GM18499 (cell line): ENCODE measurements at regions not wholly inside any gene's neighbourhood (a gene's known extent, or its start where the extent isn't known, plus 50 kb on each side); places are given as distances from the start of the nearest gene placed in this dataset.

Experiments used
- ATAC-seq: cut with Tn5 transposase; IDR thresholded peaks from one replicate; pipeline ENCODE4 v1.9.1; 2021; ENCODE audit warnings: moderate number of reproducible peaks; ENCODE audit not compliant: insufficient read depth, unreplicated experiment

- ATAC-seq = no peak
Observed at GRCh38 chr2:118363604-118364003, 275.3 kb downstream of the INSIG2 start.

- ATAC-seq = no peak
Observed at GRCh38 chr2:118356051-118356450, 267.8 kb downstream of the INSIG2 start.

DNA sequence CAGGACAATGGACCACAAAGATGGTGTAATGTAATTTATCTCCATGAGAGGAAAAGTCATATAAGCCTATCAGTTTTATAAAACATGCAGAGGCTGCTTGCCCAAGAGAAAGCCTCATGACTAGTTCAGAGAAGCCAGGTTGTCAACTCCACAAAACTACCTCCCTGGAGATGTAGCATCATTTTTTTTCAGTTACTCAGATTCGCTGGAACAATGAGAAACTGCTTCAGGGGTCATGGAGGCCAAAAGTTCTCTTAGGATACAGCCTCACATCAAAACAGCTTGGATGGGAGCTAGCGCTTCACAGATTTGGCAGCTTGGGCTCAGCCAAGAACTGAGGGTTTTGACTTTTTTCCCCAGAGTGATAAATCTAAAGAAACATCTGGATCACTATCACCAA lies 263.5 kb downstream of the INSIG2 start:
- no peak for ATAC-seq

GRCh38 chr2:118350621-118351020 lies 262.4 kb downstream of the INSIG2 start:
- no peak for ATAC-seq

GRCh38 chr2:118349365-118349764 lies 261.1 kb downstream of the INSIG2 start:
- no peak for ATAC-seq

DNA sequence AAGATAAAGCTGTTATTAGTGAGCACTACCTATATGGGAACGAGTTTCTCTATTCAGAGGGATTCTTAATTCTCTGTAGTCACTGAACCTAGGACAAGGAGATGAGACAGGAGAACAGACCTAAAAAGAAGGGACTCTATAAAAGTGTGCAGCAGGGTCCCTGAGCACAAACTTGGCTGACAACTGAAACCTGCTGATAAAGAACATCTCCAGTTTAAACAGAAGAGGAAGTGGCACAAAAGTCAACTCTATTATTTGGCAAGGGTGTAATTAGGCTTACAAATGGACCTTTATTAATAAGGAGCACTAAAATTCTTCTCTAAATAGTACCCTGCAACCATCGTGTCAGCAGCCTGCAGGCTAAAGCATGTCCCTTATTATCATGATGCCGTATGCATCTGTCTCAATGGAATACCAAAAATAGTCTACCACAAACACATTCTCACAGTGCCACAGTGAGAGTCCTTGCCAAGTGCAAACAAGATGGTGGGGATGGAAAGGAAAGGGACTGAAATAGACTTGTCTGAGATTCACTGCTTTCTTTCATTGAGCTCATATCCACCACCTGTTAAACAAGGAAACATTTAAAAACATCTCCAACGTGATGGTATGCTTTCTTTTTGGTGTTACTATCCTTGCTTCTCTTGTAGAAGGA lies 260.2 kb downstream of the INSIG2 start:
- ATAC-seq = no peak

DNA sequence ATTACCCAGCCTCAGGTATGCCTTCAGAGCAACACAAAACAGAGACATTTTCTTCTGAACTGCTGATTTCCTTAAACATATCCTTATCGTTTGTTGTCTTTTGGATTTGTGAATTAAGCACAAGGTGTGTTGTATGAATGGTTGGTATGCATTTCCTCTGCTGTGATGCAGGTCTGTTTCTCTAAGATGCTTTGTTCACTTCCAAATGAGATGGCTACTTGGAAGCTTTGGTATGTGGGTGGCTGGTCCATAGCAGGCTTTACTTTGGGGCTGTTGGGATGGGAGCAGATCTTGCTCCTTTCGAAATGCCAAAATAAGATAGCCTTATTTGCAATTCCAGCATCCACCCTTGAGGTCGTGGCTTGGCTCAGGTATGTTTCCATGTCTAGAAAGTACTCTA lies 257.2 kb downstream of the INSIG2 start:
- no peak for ATAC-seq

- no peak for ATAC-seq
Observed at GRCh38 chr2:118340103-118340502, 251.8 kb downstream of the INSIG2 start.

DNA sequence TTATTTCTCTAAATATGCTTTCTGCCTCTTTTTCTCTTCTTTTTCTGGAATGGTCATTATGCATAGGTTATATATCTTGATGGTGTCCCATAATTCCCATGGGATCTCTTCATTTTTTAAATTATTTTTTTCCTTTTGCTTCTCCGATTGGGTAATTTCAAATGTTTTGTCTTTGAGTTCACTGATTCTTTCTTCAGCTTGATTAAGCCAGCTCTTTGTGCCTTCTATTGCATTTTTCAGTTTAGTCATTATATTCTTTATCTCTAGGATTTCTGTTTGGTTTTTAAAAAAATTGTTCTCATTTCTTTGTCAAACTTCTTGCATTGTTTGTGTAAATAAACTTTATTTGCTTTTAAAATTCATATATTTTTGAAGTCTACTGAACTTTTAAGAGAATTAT lies 251.1 kb downstream of the INSIG2 start:
- ATAC-seq = no peak

DNA sequence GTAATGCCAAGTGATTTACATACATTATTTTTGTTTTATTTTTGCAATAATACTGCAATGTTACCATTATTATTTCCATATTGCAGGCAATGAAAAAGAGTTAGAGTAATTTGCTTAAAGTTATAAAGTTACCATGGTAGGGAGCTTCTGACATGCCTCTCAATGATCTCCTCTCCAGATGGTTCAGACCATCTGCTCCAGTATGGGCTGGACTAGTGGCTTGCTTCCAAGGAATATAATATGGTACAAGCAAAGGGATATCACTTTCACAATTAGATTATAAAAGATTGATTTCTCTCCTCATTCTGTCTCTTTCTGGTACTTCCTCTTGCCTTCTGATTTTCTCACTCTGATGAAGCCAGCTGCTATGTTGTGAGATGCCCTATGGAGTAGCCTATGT lies 245.4 kb downstream of the INSIG2 start:
- no peak for ATAC-seq

- ATAC-seq = no peak
Observed at GRCh38 chr2:118325321-118325955, 237.2 kb downstream of the INSIG2 start.

DNA sequence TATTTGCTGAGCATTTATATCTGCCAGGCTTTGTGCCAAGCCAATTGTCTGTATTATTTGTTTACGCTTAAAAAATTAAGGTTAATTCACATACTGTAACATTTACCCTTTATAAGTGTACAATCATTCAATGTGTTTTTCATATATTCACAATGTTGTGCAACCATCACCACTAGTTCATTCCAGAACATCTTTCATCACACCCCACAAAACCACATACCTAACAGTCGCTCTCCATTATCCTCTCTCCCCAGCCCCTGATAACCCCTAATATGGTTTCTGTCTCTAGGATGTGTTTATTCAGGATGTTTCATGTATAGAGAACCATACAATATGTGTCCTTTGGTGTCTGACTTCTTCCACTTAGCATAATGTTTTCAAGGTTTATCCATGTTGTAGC lies 234.1 kb downstream of the INSIG2 start:
- no peak for ATAC-seq

DNA sequence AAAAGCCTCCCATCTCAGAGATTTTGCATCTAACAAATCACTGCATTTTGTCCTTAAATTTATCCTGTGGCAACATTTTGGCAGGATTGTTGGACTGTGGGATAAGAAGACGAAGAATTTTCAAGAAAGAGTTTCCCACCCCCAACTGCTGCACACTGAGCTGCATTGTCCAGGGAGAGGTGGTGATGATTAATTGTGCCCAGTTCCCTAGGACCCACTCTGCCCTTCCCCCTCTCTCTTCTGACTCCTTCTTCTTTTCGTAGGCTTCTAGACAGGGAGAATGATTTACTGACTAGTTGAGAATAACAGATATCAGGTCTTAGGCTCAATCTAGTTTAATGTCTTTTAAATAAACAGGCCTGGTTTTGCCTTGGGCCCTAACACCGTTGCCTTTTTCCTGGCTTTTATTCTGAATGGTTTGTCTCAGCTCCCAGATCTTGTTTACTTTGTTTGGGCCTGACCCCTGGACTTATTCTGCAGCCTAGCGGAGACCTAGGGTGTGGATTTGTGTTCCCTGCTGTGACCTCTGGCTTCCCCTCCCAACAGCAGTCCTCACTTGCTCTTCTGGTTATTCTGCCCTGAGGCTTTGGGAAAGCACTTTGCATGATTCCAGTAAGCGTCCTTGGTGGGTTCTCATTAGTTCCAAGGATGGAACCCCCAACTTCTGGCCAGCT lies 233.3 kb downstream of the INSIG2 start:
- no peak for ATAC-seq

DNA sequence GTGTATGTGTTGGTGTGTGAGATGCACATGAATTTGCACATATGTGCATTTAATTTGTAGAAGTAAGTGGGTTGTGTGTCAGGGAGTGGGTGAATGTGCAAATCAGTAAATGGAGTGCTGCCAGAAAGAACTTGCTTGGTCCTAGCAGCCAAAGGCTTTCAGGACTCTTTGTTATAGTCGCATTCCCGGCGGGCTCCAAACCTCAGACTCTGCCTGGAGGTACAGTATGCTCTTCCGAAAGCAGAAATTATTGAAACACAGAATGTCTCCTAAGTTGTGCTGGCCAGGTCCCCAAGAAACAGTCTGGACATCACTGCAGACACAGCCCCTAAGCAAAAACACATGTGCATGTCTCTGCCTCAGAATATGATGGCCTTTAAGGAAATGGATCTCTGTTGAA lies 232.4 kb downstream of the INSIG2 start:
- no peak for ATAC-seq

DNA sequence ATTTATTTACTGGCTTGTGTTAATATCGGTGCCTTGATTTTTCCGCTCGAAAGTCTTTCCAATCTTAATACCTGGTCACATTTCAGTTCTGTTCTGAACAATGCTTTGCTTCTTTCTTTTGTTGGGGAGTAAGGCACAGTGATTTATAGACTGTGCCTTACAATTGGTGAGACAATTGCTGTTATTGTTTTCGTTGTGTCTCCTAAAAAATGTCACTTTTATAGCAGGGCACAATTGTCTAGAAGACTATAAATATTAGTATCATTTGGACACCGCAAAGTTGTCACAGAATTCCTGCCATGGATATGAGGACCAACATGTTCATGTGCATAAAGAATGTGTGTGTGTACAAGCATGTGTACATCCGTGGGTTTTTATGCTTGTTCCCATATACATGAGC lies 231.9 kb downstream of the INSIG2 start:
- no peak for ATAC-seq

GRCh38 chr2:118319271-118319684 lies 231.0 kb downstream of the INSIG2 start:
- no peak for ATAC-seq

DNA sequence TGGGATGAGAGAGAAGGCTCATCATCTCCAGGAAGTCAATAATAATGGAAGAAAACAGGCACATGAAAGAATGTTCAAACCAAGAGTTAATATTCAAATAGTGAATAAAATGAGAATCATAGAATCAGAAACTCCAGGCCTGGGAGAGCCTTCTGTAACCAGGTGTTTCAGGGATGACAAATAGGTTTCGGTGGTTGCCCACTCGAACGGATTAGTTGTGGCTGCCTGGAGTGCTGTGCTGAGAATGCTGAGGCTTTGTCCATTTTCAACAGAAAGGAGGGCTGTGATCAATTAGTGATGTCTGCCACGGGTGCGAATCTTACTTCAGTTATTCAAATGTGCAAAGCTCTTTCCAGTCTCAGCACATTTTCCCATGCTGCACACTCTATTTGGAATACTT lies 227.3 kb downstream of the INSIG2 start:
- ATAC-seq = no peak

DNA sequence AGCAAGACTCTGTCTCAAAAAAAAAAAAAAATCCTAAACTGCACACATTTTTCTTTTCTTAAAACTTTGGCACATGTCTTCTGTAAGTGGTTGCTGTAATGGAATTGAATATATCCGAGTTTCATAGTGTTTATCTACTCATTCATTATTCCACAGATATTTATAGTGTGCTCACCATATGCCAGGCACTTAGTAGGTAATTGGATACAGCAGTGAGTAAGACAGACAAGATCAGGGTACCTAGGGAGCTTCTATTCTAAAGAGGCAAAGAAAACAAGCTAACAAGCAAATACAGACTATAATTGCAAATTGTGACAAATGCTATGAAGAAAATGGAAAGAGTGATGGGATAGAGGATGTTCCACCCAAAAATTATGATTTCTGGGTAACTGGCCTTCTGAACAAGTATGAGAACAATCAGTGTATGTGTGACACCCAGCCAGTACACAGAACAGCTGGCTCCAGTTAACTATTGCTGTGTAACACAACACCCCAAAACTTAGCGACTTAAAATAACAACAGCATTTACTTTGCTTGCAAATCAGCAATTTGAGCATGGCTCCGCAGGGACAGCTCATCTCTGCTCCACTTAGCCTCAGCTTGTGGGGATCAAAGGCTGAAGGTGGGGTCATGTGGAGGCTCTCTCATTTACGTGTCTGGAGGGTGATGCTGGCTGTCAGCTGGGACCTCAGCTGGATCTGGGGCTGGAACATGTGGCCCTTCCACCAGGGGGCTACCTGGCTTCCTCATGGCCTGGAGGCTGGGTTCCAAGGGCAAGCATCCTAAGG lies 224.9 kb downstream of the INSIG2 start:
- no peak for ATAC-seq

GRCh38 chr2:118310681-118311429 lies 222.6 kb downstream of the INSIG2 start:
- ATAC-seq = no peak

DNA sequence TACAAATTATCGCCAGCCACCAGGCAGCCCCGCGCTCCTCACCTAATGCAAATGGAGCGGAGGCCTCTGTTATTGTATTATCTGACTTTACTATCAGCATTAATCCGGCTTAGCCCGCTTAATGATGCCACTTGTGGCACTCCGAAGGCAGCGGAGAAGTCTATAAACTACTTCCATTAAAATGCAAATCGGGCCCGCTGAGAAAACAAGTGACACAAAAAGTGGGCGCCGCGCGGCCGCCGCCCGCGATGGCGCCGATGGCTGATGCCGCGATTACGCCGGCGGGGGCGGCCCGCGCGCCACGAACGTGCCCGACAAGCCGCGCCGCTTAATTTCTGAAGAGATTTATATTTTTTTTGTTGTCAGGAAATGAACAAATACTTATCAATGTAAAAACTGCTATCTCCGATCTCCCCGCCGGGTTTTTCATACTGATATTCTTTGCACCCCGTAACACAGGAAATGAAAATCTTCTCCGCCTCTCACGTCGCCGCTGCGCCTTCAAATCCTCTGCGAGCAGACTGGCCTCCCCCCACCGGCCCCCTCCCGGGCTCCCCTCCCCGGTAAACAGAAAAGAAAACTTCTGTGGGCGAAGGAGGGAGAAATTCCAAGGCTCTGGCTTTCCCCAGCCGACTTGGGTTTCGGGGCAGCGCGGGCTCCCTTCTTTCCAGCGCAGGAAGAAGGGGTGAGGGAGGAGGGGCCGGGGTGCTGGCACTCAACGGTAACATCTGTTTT lies 221.8 kb downstream of the INSIG2 start:
- no peak for ATAC-seq
